B cell (primary cell): ENCODE measurements at regions not wholly inside any gene's neighbourhood (a gene's known extent, or its start where the extent isn't known, plus 50 kb on each side); places are given as distances from the start of the nearest gene placed in this dataset.

ENCODE experiments used
- ATAC-seq: fragments of 200-7000 bp; cut with Tn5 transposase; one replicate; pipeline ENCODE4 v1.10.0; 2021; ENCODE audit warnings: low read depth, mild to moderate bottlenecking, moderate number of reproducible peaks, moderate library complexity
- CTCF ChIA-PET: fragments of 350-600 bp; sonication (Branson Sonifier 250); formaldehyde crosslinking; loops from one replicate; lab custom pipeline; 2021; ENCODE audit warnings: antibody characterized with exemption, inconsistent platforms; lab: Charles Lee
- POLR2A ChIA-PET: fragments of 350-600 bp; sonication (Branson Sonifier 250); formaldehyde crosslinking; loops from one replicate; lab custom pipeline; 2021; ENCODE audit warnings: antibody characterized with exemption; lab: Charles Lee
- DNase-seq: peaks from one replicate; pipeline ENCODE4 v3.0.0; 2013
- H2AFZ ChIP-seq: 2 replicates; pipeline ENCODE4 v1.6.1; 2012; ENCODE audit warnings: mild to moderate bottlenecking, low read depth, low read length; ENCODE audit not compliant: insufficient read depth, poor library complexity, severe bottlenecking
- H3K27ac ChIP-seq, 2 donors: 1 replicate in 1 of 2; 2 replicates in 1 of 2; pipeline ENCODE4 v1.5.1; 2012 to 2013; ENCODE audit warnings: low read length in 2 of 2, mild to moderate bottlenecking in 2 of 2, moderate library complexity in 1 of 2
- H3K27me3 ChIP-seq, 4 experiments: fragments of 200-600 bp in 1 of 4; sonication (generic) in 1 of 4; replicated peaks in 1 of 4; 1 replicate in 2 of 4; 2 replicates in 2 of 4; pipeline versions ENCODE4 v1.6.1 to v1.7.0; 2013 to 2016; ENCODE audit warnings: low read length in 3 of 4, mild to moderate bottlenecking in 2 of 4, mixed read lengths in 1 of 4, moderate library complexity in 1 of 4; ENCODE audit not compliant: insufficient read depth in 4 of 4, control insufficient read depth in 3 of 4; ENCODE audit errors: control extremely low read depth in 1 of 4
- H3K36me3 ChIP-seq, 2 experiments: replicated peaks in 1 of 2; 1 replicate in 1 of 2; 2 replicates in 1 of 2; pipeline versions ENCODE4 v1.6.1 to v1.7.1; 2013; ENCODE audit warnings: low read length in 1 of 2; ENCODE audit not compliant: insufficient read depth in 2 of 2, control insufficient read depth in 1 of 2; ENCODE audit errors: control extremely low read depth in 1 of 2, extremely low read depth in 1 of 2
- H3K4me1 ChIP-seq, 2 donors: fragments of 200-600 bp in 1 of 2; sonication (generic) in 1 of 2; 1 replicate in 1 of 2; 2 replicates in 1 of 2; pipeline versions ENCODE4 v1.5.1 to v1.6.1; 2013 to 2017; ENCODE audit warnings: low read length in 2 of 2; ENCODE audit not compliant: control insufficient read depth in 2 of 2, insufficient read depth in 2 of 2
- H3K4me2 ChIP-seq: replicated peaks from 2 replicates; pipeline ENCODE3; 2012; ENCODE audit warnings: mild to moderate bottlenecking, low read depth, low read length; ENCODE audit not compliant: poor library complexity, severe bottlenecking
- H3K4me3 ChIP-seq, 5 experiments: fragments of 200-600 bp in 1 of 5; sonication (generic) in 1 of 5; 1 replicate in 3 of 5; 2 replicates in 2 of 5; pipeline versions ENCODE4 v1.5.1 to v1.7.0; 2011 to 2016; ENCODE audit warnings: low read length in 4 of 5, mild to moderate bottlenecking in 4 of 5, low read depth in 2 of 5, control low read depth in 1 of 5, moderate library complexity in 1 of 5; ENCODE audit not compliant: insufficient read depth in 1 of 5; ENCODE audit errors: control extremely low read depth in 1 of 5, extremely low read depth in 1 of 5
- H3K79me2 ChIP-seq: fragments of 200-600 bp; sonication (generic); one replicate; pipeline ENCODE4 v1.6.0; 2016; ENCODE audit warnings: low read length; ENCODE audit not compliant: control insufficient read depth, insufficient read depth
- H3K9ac ChIP-seq: fragments of 200-600 bp; sonication (generic); 2 replicates; pipeline ENCODE4 v1.6.1; 2017; ENCODE audit warnings: mild to moderate bottlenecking, low read length, moderate library complexity
- H3K9me3 ChIP-seq, 3 donors: one replicate each; pipeline versions ENCODE4 v1.6.1 to v1.7.1; 2013; ENCODE audit warnings: low read length in 2 of 3; ENCODE audit not compliant: control insufficient read depth in 2 of 3, insufficient read depth in 1 of 3; ENCODE audit errors: control extremely low read depth in 1 of 3
- H4K20me1 ChIP-seq: 2 replicates; pipeline ENCODE4 v1.6.0; 2012; ENCODE audit warnings: mild to moderate bottlenecking, low read length; ENCODE audit not compliant: insufficient read depth, control insufficient read depth, poor library complexity, severe bottlenecking
- H3K27ac Mint-ChIP-seq: one replicate; pipeline ENCODE4 v1.8.0; 2021; ENCODE audit warnings: mixed read lengths
- H3K27me3 Mint-ChIP-seq: one replicate; pipeline ENCODE4 v1.8.0; 2021; ENCODE audit warnings: mixed read lengths
- H3K4me1 Mint-ChIP-seq: one replicate; pipeline ENCODE4 v1.8.0; 2021; ENCODE audit warnings: mixed read lengths
- H3K4me3 Mint-ChIP-seq: one replicate; pipeline ENCODE4 v1.8.0; 2021; ENCODE audit warnings: mixed read lengths
- H3K9me3 Mint-ChIP-seq: one replicate; pipeline ENCODE4 v1.8.0; 2022; ENCODE audit warnings: mixed read lengths; ENCODE audit not compliant: insufficient read depth
- CTCF ChIP-seq: fragments of 200-600 bp; IDR thresholded peaks from one replicate; pipeline ENCODE4 v1.8.0; 2022; ENCODE audit warnings: antibody characterized with exemption, mild to moderate bottlenecking
- EZH2 ChIP-seq: IDR thresholded peaks from 2 replicates; pipeline ENCODE4 v1.6.1; 2012; ENCODE audit warnings: borderline replicate concordance, low read depth, mild to moderate bottlenecking, moderate library complexity, low read length; ENCODE audit not compliant: insufficient read depth, poor library complexity, severe bottlenecking
- WGBS: methylation state at CpG from one replicate; pipeline ENCODE4 v1.1.5; 2013; ENCODE audit warnings: missing lambda C conversion rate; ENCODE audit not compliant: insufficient coverage; 5-methylcytosine and 5-hydroxymethylcytosine counted together
- intact Hi-C: fragments of 100-400 bp; cut with micrococcal nuclease; formaldehyde crosslinking; loops from one replicate; pipeline ENCODE4 v1.10.0; 2022

GRCh38 chr16:73189136-73189535 is 141.2 kb upstream of the ZFHX3 start:
- H3K27me3 ChIP-seq = no peaks in the 10 kb centered on the region
- intact Hi-C loops = no loop called here
- no peaks in the 10 kb centered on the region for H3K4me1 ChIP-seq
- TF ChIP-seq EZH2 = no peak
- no peak for TF ChIP-seq CTCF
- Mint-ChIP-seq H3K4me1 (no peaks in the 10 kb centered on the region), H3K9me3 (no peaks in the 10 kb centered on the region), H3K27ac (no peak overlapping the region), H3K27me3 (peaks cover 14% of the 10 kb centered on the region), H3K4me3 (no peak overlapping the region)
- no peak overlapping the region for H3K4me2 ChIP-seq
- H3K4me3 ChIP-seq = no peak overlapping the region
- no peaks in the 10 kb centered on the region for H3K9me3 ChIP-seq
- CTCF ChIA-PET = no interaction called here
- H4K20me1 ChIP-seq = no peaks in the 10 kb centered on the region
- H3K27ac ChIP-seq = no peak overlapping the region
- POLR2A ChIA-PET = no interaction called here
- WGBS = 92% methylated on average over 11 of the region's 13 CpGs
- H3K79me2 ChIP-seq = no peaks in the 10 kb centered on the region
- ATAC-seq = no peak
- no peak overlapping the region for H2AFZ ChIP-seq
- no peaks in the 10 kb centered on the region for H3K36me3 ChIP-seq
- no peak overlapping the region for H3K9ac ChIP-seq
- no peak for DNase-seq

- Histone ChIP-seq H3K9me3 (no peaks in the 10 kb centered on the region), H2AFZ (no peak overlapping the region), H3K27ac (no peak overlapping the region), H3K4me1 (no peaks in the 10 kb centered on the region), H3K4me3 (no peak overlapping the region), H3K79me2 (no peaks in the 10 kb centered on the region), H3K4me2 (no peak overlapping the region), H3K27me3 (no peaks in the 10 kb centered on the region), H3K36me3 (no peaks in the 10 kb centered on the region), H4K20me1 (no peaks in the 10 kb centered on the region), H3K9ac (no peak overlapping the region)
- no peak overlapping the region for H3K4me3 Mint-ChIP-seq
- WGBS = no CpG with 5 or more reads among the region's 4 CpGs
- ChIA-PET POLR2A (no interaction called here), CTCF (no interaction called here)
- H3K27me3 Mint-ChIP-seq = peaks cover 14% of the 10 kb centered on the region
- H3K9me3 Mint-ChIP-seq = no peaks in the 10 kb centered on the region
- DNase-seq (no peak), ATAC-seq (no peak)
- TF ChIP-seq EZH2 = no peak
- no peak for TF ChIP-seq CTCF
- H3K4me1 Mint-ChIP-seq = no peaks in the 10 kb centered on the region
- no peak overlapping the region for H3K27ac Mint-ChIP-seq
- intact Hi-C loops = no loop called here
These were observed 139.0 kb upstream of the ZFHX3 start for GRCh38 chr16:73186752-73187601.
